HCT116 (cell line): ENCODE measurements at regions not wholly inside any gene's neighbourhood (a gene's known extent, or its start where the extent isn't known, plus 50 kb on each side); places are given as distances from the start of the nearest gene placed in this dataset.
A peak's percentile ranks its signal among the peaks of the same experiment; 100 is the strongest.

Experiments
- ATAC-seq: fragments of 200-7000 bp; cut with Tn5 transposase; 2 replicates; pipeline ENCODE4 v1.9.1; 2020; ENCODE audit warnings: mild to moderate bottlenecking, moderate library complexity
- BruUV-seq: library from RNA; stranded (reverse); fragments of 400-500 nt; replicated peaks from 2 replicates; lab custom pipeline; 2021; lab: Mats Ljungman, UMichigan
- CTCF ChIA-PET: fragments of 300-600 bp; sonication (Branson Sonifier 250); formaldehyde crosslinking; loops from one replicate; lab custom pipeline; 2021; ENCODE audit warnings: antibody characterized with exemption; lab: Charles Lee
- POLR2A ChIA-PET: fragments of 300-600, 350-600 bp; sonication (Branson Sonifier 250); formaldehyde crosslinking; loops from one replicate; lab custom pipeline; 2021; ENCODE audit warnings: antibody characterized with exemption; lab: Charles Lee
- RAD21 ChIA-PET, 2 experiments: fragments of 300-600 bp; sonication (Branson Sonifier 250); formaldehyde crosslinking; loops; one replicate each; lab custom pipeline; 2023; ENCODE audit warnings: low total read pairs in 2 of 2; ENCODE audit not compliant: uncharacterized antibody in 2 of 2, unreplicated experiment in 2 of 2, low non-redundant PET in 1 of 2; lab: Charles Lee
- DNase-seq: peaks from one replicate; pipeline ENCODE4 v3.0.0-alpha.2; 2010; ENCODE audit warnings: low read depth, low spot score
- H2AFZ ChIP-seq: fragments of 200-600 bp; shearing (Covaris generic), sonication (generic); 2 replicates; pipeline ENCODE4 v1.6.1; 2017; ENCODE audit warnings: low read depth, mixed run types, mixed read lengths, antibody characterized with exemption, low read length; ENCODE audit not compliant: poor library complexity, severe bottlenecking
- H3K27ac ChIP-seq: 2 replicates; pipeline ENCODE4 v1.5.1; 2012; ENCODE audit warnings: low read depth, low read length
- H3K27me3 ChIP-seq: fragments of 200-600 bp; sonication (generic); 2 replicates; pipeline ENCODE4 v1.6.1; 2016; ENCODE audit warnings: mixed run types, low read length, mixed read lengths; ENCODE audit not compliant: insufficient read depth
- H3K36me3 ChIP-seq, 2 experiments: fragments of 200-500 bp in 1 of 2; fragments of 200-600 bp in 1 of 2; sonication (Bioruptor generic) in 1 of 2; sonication (generic) in 1 of 2; 2 replicates each; pipeline versions ENCODE4 v1.5.1 to v1.6.1; 2014 to 2016; ENCODE audit warnings: low read length in 2 of 2, inconsistent platforms in 1 of 2, mixed read lengths in 1 of 2, mixed run types in 1 of 2; ENCODE audit not compliant: insufficient read depth in 2 of 2, control insufficient read depth in 1 of 2
- H3K4me1 ChIP-seq, 2 experiments: fragments of 200-600 bp in 1 of 2; sonication (generic) in 1 of 2; 2 replicates each; pipeline versions ENCODE4 v1.5.1 to v1.6.1; 2012 to 2017; ENCODE audit warnings: low read length in 2 of 2, inconsistent platforms in 1 of 2, mild to moderate bottlenecking in 1 of 2, mixed read lengths in 1 of 2, mixed run types in 1 of 2, moderate library complexity in 1 of 2; ENCODE audit not compliant: insufficient read depth in 2 of 2, control insufficient read depth in 1 of 2
- H3K4me2 ChIP-seq: fragments of 200-600 bp; sonication (generic); 2 replicates; pipeline ENCODE4 v1.6.1; 2017; ENCODE audit warnings: mixed run types, low read length, mixed read lengths
- H3K4me3 ChIP-seq, 2 experiments: fragments of 200-600 bp in 1 of 2; sonication (generic) in 1 of 2; replicated peaks in 1 of 2; 2 replicates each; pipeline ENCODE4 v1.5.1; 2011 to 2016; ENCODE audit warnings: low read length in 2 of 2, control low read depth in 1 of 2, low read depth in 1 of 2, mild to moderate bottlenecking in 1 of 2, mixed read lengths in 1 of 2, mixed run types in 1 of 2
- H3K79me2 ChIP-seq: fragments of 200-600 bp; sonication (generic); 2 replicates; pipeline ENCODE4 v1.6.1; 2017; ENCODE audit warnings: mild to moderate bottlenecking, mixed run types, low read length, moderate library complexity, mixed read lengths; ENCODE audit not compliant: insufficient read depth
- H3K9ac ChIP-seq: fragments of 200-600 bp; sonication (generic); 2 replicates; pipeline ENCODE4 v1.6.1; 2016; ENCODE audit warnings: low read length, mixed read lengths
- H3K9me2 ChIP-seq: fragments of 200-600 bp; sonication (generic), shearing (Covaris generic); 2 replicates; pipeline ENCODE4 v1.6.1; 2017; ENCODE audit warnings: mixed run types, mild to moderate bottlenecking, moderate library complexity; ENCODE audit not compliant: insufficient read depth
- H3K9me3 ChIP-seq, 2 experiments: fragments of 200-500 bp in 1 of 2; fragments of 200-600 bp in 1 of 2; sonication (Bioruptor generic) in 1 of 2; sonication (generic) in 1 of 2; 2 replicates each; pipeline ENCODE4 v1.6.1; 2014 to 2017; ENCODE audit warnings: low read length in 2 of 2, mixed read lengths in 2 of 2, inconsistent platforms in 1 of 2, low read depth in 1 of 2, mild to moderate bottlenecking in 1 of 2, mixed run types in 1 of 2, moderate library complexity in 1 of 2; ENCODE audit not compliant: control insufficient read depth in 1 of 2, insufficient read depth in 1 of 2
- H4K20me1 ChIP-seq: fragments of 200-600 bp; sonication (generic), shearing (Covaris generic); 2 replicates; pipeline ENCODE4 v1.6.1; 2017; ENCODE audit warnings: mixed run types, mild to moderate bottlenecking, moderate library complexity; ENCODE audit not compliant: insufficient read depth
- CBX3 ChIP-seq: IDR thresholded peaks from 2 replicates; pipeline ENCODE4 v1.6.1; 2012; ENCODE audit warnings: low read depth
- CEBPB ChIP-seq: IDR thresholded peaks from 2 replicates; pipeline ENCODE4 v1.6.1; 2012; ENCODE audit warnings: low read depth
- FOSL1 ChIP-seq: IDR thresholded peaks from 2 replicates; pipeline ENCODE4 v1.6.1; 2012; ENCODE audit warnings: low read depth
- MAX ChIP-seq: IDR thresholded peaks from 2 replicates; pipeline ENCODE4 v1.6.1; 2012
- POLR2AphosphoS5 ChIP-seq: IDR thresholded peaks from 2 replicates; pipeline ENCODE4 v1.6.1; 2011; ENCODE audit warnings: mild to moderate bottlenecking, low read depth, low read length, moderate library complexity
- SP1 ChIP-seq: IDR thresholded peaks from 2 replicates; pipeline ENCODE4 v1.6.1; 2012; ENCODE audit warnings: low read depth
- TCF7L2 ChIP-seq: IDR thresholded peaks from 2 replicates; pipeline ENCODE4 v1.7.0; 2011; ENCODE audit warnings: borderline replicate concordance, inconsistent platforms; ENCODE audit not compliant: insufficient read depth, insufficient read length; ENCODE audit errors: extremely low read depth
- ZNF274 ChIP-seq: fragments of 200-500 bp; sonication (Bioruptor generic); IDR thresholded peaks from 2 replicates; pipeline ENCODE4 v1.6.1; 2014; ENCODE audit warnings: mild to moderate bottlenecking, low read depth, low read length, inconsistent platforms
- intact Hi-C: fragments of 100-400 bp; cut with micrococcal nuclease; formaldehyde crosslinking; loops from 2 replicates; pipeline ENCODE4 v1.10.0; 2022
- TF ChIP-seq, protein P1 (sequence below): IDR thresholded peaks from 2 replicates; pipeline ENCODE4 v1.6.1; 2012

DNA sequence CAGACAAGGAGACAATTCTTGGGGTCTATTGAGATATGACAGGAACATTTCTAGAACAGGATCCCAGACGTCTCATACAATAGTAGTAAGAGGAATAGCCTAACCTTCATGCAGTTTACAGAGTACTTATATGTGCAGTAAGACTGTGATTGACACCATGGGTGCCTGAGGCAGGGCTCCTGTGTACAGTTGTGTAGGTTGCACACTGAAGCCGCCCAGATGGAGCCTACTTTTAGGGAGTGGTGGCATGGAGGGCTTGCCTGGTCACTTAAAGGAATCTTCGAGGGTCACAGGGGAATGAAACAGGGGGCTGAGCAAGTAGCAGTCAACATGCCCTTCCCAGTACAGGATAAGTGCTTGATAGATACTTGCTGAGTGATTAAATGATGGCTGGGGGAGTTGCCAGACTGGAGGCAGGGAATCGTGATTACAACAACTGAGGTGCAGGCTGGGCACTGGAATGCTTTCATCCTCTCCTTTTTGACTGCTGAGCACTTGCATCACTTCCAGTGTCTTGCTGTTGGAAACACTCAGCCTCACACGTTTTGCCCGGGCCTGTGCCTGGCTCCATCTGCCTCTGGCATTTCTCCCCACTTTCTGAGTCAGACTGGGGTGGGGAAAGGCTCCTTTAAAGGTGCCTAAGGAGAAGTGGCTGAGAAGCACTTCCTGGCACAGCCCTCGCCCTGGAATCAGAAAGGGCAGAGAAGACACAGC is 71.0 kb downstream of the COPRS start:
- Histone ChIP-seq H3K4me1 (peaks cover 10 to 16% of the 10 kb centered on the region in 2 experiments), H3K9me3 (no peaks in the 10 kb centered on the region), H2AFZ (peak overlapping the region; percentile 77), H3K9me2 (no peaks in the 10 kb centered on the region), H3K4me3 (no peak overlapping the region), H3K36me3 (no peaks in the 10 kb centered on the region), H3K9ac (no peak overlapping the region), H3K27me3 (no peaks in the 10 kb centered on the region), H3K79me2 (no peaks in the 10 kb centered on the region), H4K20me1 (no peaks in the 10 kb centered on the region), H3K4me2 (peak overlapping the region; percentile 49), H3K27ac (peak overlapping the region; percentile 21; the same call in 1 of the 2 replicates)
- no TSS peak for BruUV-seq
- intact Hi-C loops, result no loop called here
- peak; percentile 21 for DNase-seq
- CTCF ChIA-PET, result no interaction called here
- TF ChIP-seq POLR2AphosphoS5, result no peak
- TF ChIP-seq, protein P1, sequence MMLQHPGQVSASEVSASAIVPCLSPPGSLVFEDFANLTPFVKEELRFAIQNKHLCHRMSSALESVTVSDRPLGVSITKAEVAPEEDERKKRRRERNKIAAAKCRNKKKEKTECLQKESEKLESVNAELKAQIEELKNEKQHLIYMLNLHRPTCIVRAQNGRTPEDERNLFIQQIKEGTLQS, result 0 out of 2 replicates have a peak, but pooled peaks have one; percentile 39
- no peak for TF ChIP-seq ZNF274
- TF ChIP-seq CEBPB, result peak; percentile 77
- TF ChIP-seq FOSL1, result peak; percentile 54
- peak; percentile 51 for TF ChIP-seq SP1
- peak; percentile 70 for TF ChIP-seq MAX
- peak; percentile 53; the same call in 1 of the 2 replicates for TF ChIP-seq CBX3
- TF ChIP-seq TCF7L2, result peak; percentile 89
- POLR2A ChIA-PET, result no interaction called here
- RAD21 ChIA-PET, result no interaction called here
- peak; percentile 78 for ATAC-seq
